HG03457 (cell line): ENCODE measurements at regions not wholly inside any gene's neighbourhood (a gene's known extent, or its start where the extent isn't known, plus 50 kb on each side); places are given as distances from the start of the nearest gene placed in this dataset.
"Not testable (repeated sequence)": the region's sequence is repeated elsewhere in the genome, so short reads cannot be mapped to it uniquely, and the experiment has no call there.

Experiments used
- ATAC-seq: cut with Tn5 transposase; IDR thresholded peaks from one replicate; pipeline ENCODE4 v1.9.1; 2021; ENCODE audit warnings: moderate number of reproducible peaks; ENCODE audit not compliant: unreplicated experiment

- not testable (repeated sequence) for ATAC-seq
Measured at GRCh38 chr9:65454666-65455065, 169.7 kb upstream of the FOXD4L5 start.

DNA sequence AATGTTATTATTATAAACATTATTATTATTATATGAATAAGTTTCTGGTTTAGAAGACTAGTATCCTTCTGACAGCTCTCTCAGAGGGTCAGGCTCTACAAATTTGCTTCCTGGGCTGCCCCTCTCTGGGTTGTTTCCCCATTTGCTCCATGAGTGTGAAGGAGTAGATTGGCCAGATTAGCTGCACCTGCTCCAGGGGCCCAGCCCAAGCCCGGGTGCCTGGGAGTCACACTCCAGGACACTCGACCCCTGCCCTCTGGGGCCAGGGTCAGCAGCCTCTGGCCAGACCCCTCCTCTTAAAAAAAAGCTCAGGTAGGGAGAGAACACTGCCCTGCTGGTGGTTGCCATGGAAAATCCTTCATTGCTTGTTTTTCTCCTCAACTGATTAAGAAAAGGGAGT is 169.0 kb upstream of the FOXD4L5 start:
- ATAC-seq, result not testable (repeated sequence)

DNA sequence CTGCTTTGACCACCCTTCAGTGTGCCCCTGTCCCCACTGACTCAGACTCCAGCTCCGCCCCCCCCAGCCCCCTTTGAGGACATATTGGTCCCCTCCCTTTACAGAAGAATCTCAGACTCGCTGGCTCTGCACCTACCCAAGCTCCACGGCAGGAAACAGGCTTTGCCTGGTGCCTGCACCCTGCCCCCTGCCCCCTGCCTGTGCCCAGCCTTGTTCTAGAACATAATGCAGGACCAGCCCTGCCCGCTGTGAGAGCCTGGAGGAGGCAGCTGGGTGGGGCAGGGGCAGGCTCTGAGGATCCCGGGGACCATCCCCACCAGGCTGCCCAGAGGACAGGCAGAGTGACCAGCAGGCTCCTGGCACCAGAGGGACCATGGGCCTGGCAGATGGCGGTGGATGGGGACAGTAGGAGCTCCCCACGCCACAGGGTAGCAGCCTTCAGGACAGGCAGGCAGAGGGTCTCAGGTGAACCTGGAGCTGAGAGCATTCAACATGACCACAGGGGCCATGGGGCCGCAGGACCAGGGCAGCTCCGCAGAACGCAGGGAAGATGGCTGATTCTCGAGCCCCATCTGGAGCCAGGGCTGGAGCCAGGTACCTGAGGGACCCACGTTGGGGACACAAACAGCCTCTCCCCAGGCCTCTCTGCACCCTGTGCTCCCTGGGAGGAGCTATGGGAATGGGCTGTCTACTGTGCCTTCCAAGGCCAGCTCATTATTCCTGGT is 165.0 kb upstream of the FOXD4L5 start:
- ATAC-seq, result not testable (repeated sequence)

DNA sequence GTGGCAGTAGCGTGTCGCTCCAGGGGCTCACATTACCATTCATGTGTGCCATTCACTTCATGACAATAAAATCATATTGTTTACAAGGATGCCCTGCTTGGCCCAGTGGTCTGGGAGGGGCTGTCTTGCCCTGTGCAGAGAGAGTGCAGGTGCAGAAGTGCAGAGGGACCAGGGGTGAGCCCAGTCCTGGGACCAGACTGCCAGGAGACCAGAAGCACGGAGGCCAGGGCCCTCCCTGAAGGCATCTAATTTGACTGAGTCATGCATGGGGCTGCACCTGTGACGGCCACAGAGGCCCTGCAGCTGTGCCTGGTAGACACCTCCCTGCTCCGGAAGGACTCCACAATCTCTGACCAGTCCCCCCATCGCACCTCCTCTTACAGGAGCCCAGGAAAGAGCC is 164.4 kb upstream of the FOXD4L5 start:
- ATAC-seq, result no peak

- not testable (repeated sequence) for ATAC-seq
Measured at GRCh38 chr9:65447146-65447545, 162.1 kb upstream of the FOXD4L5 start.

DNA sequence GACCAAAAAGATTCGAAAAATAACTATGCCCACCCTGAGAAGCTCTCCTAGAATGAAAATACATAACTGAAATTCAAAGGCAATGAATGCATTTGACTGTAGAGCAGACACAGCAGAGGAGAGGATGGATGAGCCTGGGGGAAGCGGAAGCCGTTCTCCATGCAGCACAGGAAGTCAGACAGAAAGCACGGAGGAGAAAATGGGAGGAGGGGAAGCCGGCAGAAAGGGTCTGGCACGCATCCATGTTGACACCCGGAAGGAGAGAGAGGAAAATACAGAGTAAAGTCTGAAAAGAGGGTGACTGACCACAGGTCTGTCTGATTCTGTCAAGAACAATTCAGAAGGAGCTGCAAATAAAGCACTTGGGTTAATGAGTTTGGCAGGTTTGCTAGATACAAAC is 161.0 kb upstream of the FOXD4L5 start:
- not testable (repeated sequence) for ATAC-seq

GRCh38 chr9:65444943-65445342 is 159.9 kb upstream of the FOXD4L5 start:
- ATAC-seq, result no peak

GRCh38 chr9:65442116-65442515 is 157.1 kb upstream of the FOXD4L5 start:
- not testable (repeated sequence) for ATAC-seq

GRCh38 chr9:65441324-65441920 is 156.4 kb upstream of the FOXD4L5 start:
- not testable (repeated sequence) for ATAC-seq

GRCh38 chr9:65437724-65438123 is 152.7 kb upstream of the FOXD4L5 start:
- ATAC-seq, result no peak

- no peak for ATAC-seq
Measured at GRCh38 chr9:65435464-65435863, 150.5 kb upstream of the FOXD4L5 start.

GRCh38 chr9:65432722-65433323 is 147.8 kb upstream of the FOXD4L5 start:
- no peak for ATAC-seq

DNA sequence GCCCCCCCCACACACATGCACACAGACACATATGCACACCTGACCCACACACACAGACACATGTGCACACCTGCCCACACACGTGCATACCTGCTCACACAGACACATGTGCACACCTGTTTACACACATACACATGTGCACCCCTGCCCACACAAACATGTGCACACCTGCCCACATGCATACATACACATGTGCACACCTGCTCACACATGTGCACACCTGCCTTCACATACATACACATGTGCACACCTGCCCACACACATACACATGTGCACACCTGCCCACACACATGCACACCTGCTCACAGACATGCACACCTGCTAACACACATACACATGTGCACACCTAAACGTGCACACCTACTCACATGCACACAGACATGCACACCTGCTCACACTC is 147.0 kb upstream of the FOXD4L5 start:
- no peak for ATAC-seq

- ATAC-seq, result no peak
Measured at GRCh38 chr9:65430221-65430620, 145.2 kb upstream of the FOXD4L5 start.

DNA sequence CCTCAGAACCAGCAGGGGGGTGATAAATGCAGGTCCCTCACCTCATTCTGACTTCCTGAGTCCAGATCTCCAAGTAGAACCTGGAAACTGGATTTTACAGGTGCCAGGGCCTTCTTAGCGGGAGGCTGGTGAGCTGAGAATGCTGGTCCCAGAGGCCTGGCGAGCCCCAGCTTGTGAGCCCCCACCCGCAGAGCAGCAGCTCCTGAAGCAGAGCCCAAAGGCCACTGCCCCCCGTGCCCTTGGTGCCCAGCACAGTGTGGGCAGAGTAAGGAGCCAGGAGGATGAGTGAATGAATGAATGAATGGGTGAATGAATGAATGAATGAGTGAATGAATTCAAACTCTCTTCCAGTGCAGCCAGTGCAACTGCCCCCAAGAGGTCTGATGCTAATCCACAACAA is 142.4 kb upstream of the FOXD4L5 start:
- not testable (repeated sequence) for ATAC-seq

- not testable (repeated sequence) for ATAC-seq
Measured at GRCh38 chr9:65426813-65427212, 141.8 kb upstream of the FOXD4L5 start.

- ATAC-seq, result no peak
Measured at GRCh38 chr9:65426231-65426630, 141.2 kb upstream of the FOXD4L5 start.

- not testable (repeated sequence) for ATAC-seq
Measured at GRCh38 chr9:65425183-65425582, 140.2 kb upstream of the FOXD4L5 start.

GRCh38 chr9:65424437-65424984 is 139.5 kb upstream of the FOXD4L5 start:
- not testable (repeated sequence) for ATAC-seq

DNA sequence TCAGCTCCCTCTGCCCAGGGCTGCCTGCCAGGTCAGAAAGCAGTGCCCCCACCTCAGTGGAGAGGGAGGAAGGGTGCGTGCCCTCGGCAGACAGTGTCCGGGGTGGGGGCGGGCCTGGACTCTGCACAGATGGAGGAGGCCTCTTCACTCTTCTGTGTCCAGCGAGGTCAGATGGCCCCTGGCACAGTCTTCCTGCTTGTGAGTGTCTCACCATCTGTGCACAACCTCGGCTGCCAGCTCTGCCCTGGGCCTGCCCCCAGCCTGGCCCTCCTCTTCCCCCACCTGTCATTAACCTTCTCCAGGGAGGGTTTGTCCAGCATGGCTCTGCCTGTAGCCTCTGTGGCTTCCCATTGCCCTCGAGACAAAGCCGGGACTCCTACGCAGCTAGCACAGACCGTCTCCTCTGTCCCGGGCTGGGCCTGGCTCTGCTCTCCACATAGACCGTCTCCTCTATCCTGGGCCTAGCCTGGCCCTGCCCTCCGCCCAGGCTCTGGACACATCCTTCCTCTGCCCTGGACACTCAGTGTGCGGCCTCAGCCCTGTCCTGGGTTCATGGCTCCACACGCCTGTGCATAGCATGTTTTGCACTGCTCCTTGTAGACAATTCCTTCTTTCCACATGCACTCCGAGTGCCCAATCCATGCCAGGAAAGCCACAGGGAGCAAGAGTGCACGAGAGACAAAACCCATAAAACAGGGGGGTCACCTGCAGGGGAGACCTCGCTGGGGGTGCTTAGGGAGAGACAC is 138.9 kb upstream of the FOXD4L5 start:
- ATAC-seq, result not testable (repeated sequence)
